Glutamatergic neuron (in vitro differentiated cells): ENCODE measurements at regions not wholly inside any gene's neighbourhood (a gene's known extent, or its start where the extent isn't known, plus 50 kb on each side); places are given as distances from the start of the nearest gene placed in this dataset.

Experiments
- DNase-seq: peaks from one replicate; pipeline ENCODE4 v3.0.0; 2022
- H3K27ac Mint-ChIP-seq: one replicate; pipeline ENCODE4 v1.8.0; 2020; ENCODE audit warnings: mild to moderate bottlenecking, mixed read lengths, inconsistent platforms; ENCODE audit not compliant: unreplicated experiment
- H3K27me3 Mint-ChIP-seq: one replicate; pipeline ENCODE4 v1.8.0; 2020; ENCODE audit warnings: mild to moderate bottlenecking, moderate library complexity, mixed read lengths, inconsistent platforms; ENCODE audit not compliant: unreplicated experiment
- H3K36me3 Mint-ChIP-seq: one replicate; pipeline ENCODE4 v1.8.0; 2020; ENCODE audit warnings: mild to moderate bottlenecking, mixed read lengths, inconsistent platforms; ENCODE audit not compliant: unreplicated experiment
- H3K4me1 Mint-ChIP-seq: one replicate; pipeline ENCODE4 v1.8.0; 2020; ENCODE audit warnings: mild to moderate bottlenecking, low read depth, mixed read lengths, inconsistent platforms; ENCODE audit not compliant: unreplicated experiment
- H3K4me3 Mint-ChIP-seq: one replicate; pipeline ENCODE4 v1.8.0; 2020; ENCODE audit warnings: mild to moderate bottlenecking, mixed read lengths, inconsistent platforms; ENCODE audit not compliant: unreplicated experiment
- H3K9me3 Mint-ChIP-seq: one replicate; pipeline ENCODE4 v1.8.0; 2020; ENCODE audit warnings: mild to moderate bottlenecking, moderate library complexity, mixed read lengths, inconsistent platforms; ENCODE audit not compliant: unreplicated experiment
- CTCF ChIP-seq: fragments of 200-600 bp; sonication (generic); IDR thresholded peaks from one replicate; pipeline ENCODE4 v1.5.0; 2021; ENCODE audit not compliant: partially characterized antibody, unreplicated experiment

GRCh38 chr3:43907508-43907858 is 216.7 kb downstream of the ABHD5 start:
- H3K36me3 Mint-ChIP-seq, result no peaks in the 10 kb centered on the region
- no peaks in the 10 kb centered on the region for H3K27me3 Mint-ChIP-seq
- H3K4me3 Mint-ChIP-seq, result peak overlapping the region; percentile 68
- H3K9me3 Mint-ChIP-seq, result no peaks in the 10 kb centered on the region
- H3K27ac Mint-ChIP-seq, result peak overlapping the region; percentile 87
- no peak for DNase-seq
- TF ChIP-seq CTCF, result no peak
- peaks cover 20% of the 10 kb centered on the region for H3K4me1 Mint-ChIP-seq

- no peak for TF ChIP-seq CTCF
- H3K9me3 Mint-ChIP-seq, result no peaks in the 10 kb centered on the region
- H3K27ac Mint-ChIP-seq, result peak overlapping the region; percentile 23
- no peak for DNase-seq
- H3K36me3 Mint-ChIP-seq, result no peaks in the 10 kb centered on the region
- H3K4me3 Mint-ChIP-seq, result no peak overlapping the region
- H3K27me3 Mint-ChIP-seq, result no peaks in the 10 kb centered on the region
- H3K4me1 Mint-ChIP-seq, result peaks cover 20% of the 10 kb centered on the region
These were observed 217.7 kb downstream of the ABHD5 start for GRCh38 chr3:43908456-43908855.

- no peak for TF ChIP-seq CTCF
These were observed 218.4 kb downstream of the ABHD5 start for GRCh38 chr3:43909149-43909548.

GRCh38 chr3:43910750-43911149 is 220.0 kb downstream of the ABHD5 start:
- Mint-ChIP-seq H3K27me3 (peaks cover 1% of the 10 kb centered on the region), H3K9me3 (no peaks in the 10 kb centered on the region), H3K27ac (no peak overlapping the region), H3K36me3 (no peaks in the 10 kb centered on the region), H3K4me3 (no peak overlapping the region), H3K4me1 (peaks cover 19% of the 10 kb centered on the region)
- no peak for TF ChIP-seq CTCF
- no peak for DNase-seq

More at GRCh38 chr3:43909149-43909548, 218.4 kb downstream of the ABHD5 start:
- peak overlapping the region; percentile 88 for H3K27ac Mint-ChIP-seq
- H3K36me3 Mint-ChIP-seq, result no peaks in the 10 kb centered on the region
- peaks cover 20% of the 10 kb centered on the region for H3K4me1 Mint-ChIP-seq
- H3K4me3 Mint-ChIP-seq, result peak overlapping the region; percentile 9
- H3K27me3 Mint-ChIP-seq, result peaks cover 1% of the 10 kb centered on the region
- DNase-seq, result no peak
- no peaks in the 10 kb centered on the region for H3K9me3 Mint-ChIP-seq

DNA sequence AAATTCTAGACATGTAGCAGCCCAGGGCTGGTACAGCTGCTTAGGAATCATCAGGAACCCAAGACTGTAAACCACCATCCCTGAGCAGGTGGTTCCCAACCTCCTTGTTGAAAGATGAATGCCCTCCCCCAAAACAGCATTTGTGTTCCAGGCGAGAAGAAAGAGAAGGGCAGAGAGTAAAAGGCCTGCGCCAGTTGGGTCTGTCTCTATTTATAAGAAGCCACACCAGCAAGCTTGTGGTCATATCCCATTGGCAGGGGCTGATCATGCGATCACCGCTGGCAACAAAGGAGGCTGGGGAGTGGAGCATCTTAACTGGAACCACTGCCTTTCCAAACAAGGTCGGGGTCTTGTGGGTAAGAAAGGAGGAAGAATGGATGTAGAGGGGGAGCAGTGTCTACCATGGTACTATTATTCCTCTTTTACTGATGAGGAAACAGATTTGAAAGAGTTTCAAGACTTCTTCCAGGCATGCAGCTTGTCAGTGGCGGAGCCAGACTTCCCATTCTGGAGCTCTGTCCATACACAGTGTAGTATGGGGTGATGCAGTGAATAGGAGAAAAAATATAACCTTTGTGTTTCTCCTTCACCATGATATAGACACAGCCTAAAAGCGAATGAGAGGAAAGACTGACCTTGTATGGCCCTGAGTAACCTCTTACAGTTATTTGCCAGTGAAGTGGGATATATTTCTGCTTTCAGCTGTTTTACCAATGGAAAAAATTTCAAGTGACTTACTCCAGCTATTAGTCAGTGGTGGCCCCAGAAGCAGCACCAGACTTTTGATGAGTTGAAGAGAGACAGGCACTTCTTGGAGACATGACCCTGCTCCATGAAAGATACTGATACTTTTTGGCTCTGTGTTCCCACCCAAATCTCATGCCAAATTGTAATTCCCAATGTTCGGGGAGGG is 222.6 kb downstream of the ABHD5 start:
- Mint-ChIP-seq H3K36me3 (no peaks in the 10 kb centered on the region), H3K4me1 (peaks cover 5% of the 10 kb centered on the region), H3K27ac (no peak overlapping the region), H3K9me3 (no peaks in the 10 kb centered on the region), H3K27me3 (peaks cover 1% of the 10 kb centered on the region), H3K4me3 (no peak overlapping the region)
- no peak for TF ChIP-seq CTCF
- no peak for DNase-seq
